ENCODE measurements at regions not wholly inside any gene's neighbourhood (a gene's known extent, or its start where the extent isn't known, plus 50 kb on each side); places are given as distances from the start of the nearest gene placed in this dataset.

DNA sequence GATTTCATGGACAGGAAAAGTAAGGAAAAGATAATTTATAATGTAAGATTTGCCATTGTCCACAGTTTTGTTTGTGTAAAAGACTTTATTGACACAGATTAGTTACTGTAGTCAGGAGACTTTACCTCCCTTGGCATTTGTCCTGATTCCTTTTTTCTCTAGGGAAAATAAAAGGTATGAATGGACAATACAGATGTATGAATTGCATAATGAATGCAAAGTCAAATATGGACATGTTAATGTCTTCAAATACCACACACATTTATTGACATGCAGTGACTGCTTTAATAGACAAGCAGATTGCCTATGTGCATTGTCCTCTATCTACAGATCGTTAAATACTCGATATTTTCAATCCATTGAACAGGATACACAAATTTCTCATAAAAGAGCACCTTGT, 999.7 kb upstream of the SEL1L start:
- H3K27me3 ChIP-seq (replicated peaks; ENCODE audit: control insufficient read depth, insufficient read depth, low read length): no peaks in the 10 kb centered on the region
- BruUV-seq (replicated peaks): no TSS peak
- Mint-ChIP-seq H3K27ac (ENCODE audit: unreplicated experiment) (no peak overlapping the region), H3K9me3 (ENCODE audit: unreplicated experiment) (no peaks in the 10 kb centered on the region), H3K4me3 (ENCODE audit: unreplicated experiment) (no peak overlapping the region), H3K4me1 (ENCODE audit: low read depth, unreplicated experiment) (peaks cover 2% of the 10 kb centered on the region), H3K36me3 (ENCODE audit: insufficient read depth, unreplicated experiment) (no peaks in the 10 kb centered on the region), H3K27me3 (ENCODE audit: insufficient read depth, unreplicated experiment) (no peaks in the 10 kb centered on the region)
- no peaks in the 10 kb centered on the region; the same call in 1 of the 2 replicates for H3K9me3 ChIP-seq
- ChIA-PET POLR2A (no interaction called here), CTCF (no interaction called here)
- H3K4me1 ChIP-seq: peaks cover 7% of the 10 kb centered on the region
- TF ChIP-seq, protein P1, sequence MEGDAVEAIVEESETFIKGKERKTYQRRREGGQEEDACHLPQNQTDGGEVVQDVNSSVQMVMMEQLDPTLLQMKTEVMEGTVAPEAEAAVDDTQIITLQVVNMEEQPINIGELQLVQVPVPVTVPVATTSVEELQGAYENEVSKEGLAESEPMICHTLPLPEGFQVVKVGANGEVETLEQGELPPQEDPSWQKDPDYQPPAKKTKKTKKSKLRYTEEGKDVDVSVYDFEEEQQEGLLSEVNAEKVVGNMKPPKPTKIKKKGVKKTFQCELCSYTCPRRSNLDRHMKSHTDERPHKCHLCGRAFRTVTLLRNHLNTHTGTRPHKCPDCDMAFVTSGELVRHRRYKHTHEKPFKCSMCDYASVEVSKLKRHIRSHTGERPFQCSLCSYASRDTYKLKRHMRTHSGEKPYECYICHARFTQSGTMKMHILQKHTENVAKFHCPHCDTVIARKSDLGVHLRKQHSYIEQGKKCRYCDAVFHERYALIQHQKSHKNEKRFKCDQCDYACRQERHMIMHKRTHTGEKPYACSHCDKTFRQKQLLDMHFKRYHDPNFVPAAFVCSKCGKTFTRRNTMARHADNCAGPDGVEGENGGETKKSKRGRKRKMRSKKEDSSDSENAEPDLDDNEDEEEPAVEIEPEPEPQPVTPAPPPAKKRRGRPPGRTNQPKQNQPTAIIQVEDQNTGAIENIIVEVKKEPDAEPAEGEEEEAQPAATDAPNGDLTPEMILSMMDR (IDR thresholded peaks at IDR 0.05; ENCODE audit: insufficient read depth in 1 of 2, low read depth in 1 of 2, low read length in 1 of 2, severe bottlenecking in 1 of 2, unreplicated experiment in 1 of 2): no peak
- no peak for DNase-seq
- H3K36me3 ChIP-seq (ENCODE audit: control insufficient read depth, insufficient read depth, low read length): no peaks in the 10 kb centered on the region
- intact Hi-C loops (cut with micrococcal nuclease; ENCODE audit: unreplicated experiment): no loop called here
- no peak overlapping the region for H3K4me3 ChIP-seq (ENCODE audit: low read depth, low read length)

DNA sequence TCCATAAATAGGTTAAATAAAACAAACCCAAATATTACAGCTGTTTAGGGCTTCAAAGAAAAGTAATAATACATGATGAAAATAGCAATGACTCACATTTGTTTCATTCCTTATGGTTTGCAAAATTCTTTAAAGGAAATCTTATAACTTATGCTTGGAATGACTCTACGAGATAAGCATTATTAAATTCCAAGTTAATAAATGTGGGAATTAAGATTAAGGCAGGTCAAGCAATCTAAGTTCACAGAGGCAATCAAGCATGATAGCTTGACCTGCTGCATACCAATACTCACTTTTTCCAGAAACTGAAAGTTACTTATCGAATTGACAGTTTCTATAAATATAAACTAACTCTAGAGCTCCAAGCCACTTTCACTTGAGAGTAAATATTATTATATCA, 1002.9 kb upstream of the SEL1L start:
- Histone ChIP-seq H3K4me1 (peaks cover 4% of the 10 kb centered on the region; the same call in 1 of the 2 replicates), H3K4me3 (ENCODE audit: low read depth, low read length) (no peak overlapping the region), H3K36me3 (ENCODE audit: control insufficient read depth, insufficient read depth, low read length) (no peaks in the 10 kb centered on the region), H3K27me3 (replicated peaks; ENCODE audit: control insufficient read depth, insufficient read depth, low read length) (no peaks in the 10 kb centered on the region), H3K9me3 (no peaks in the 10 kb centered on the region; the same call in 1 of the 2 replicates)
- no peak for DNase-seq
- Mint-ChIP-seq H3K27ac (ENCODE audit: unreplicated experiment) (no peak overlapping the region), H3K4me1 (ENCODE audit: low read depth, unreplicated experiment) (no peaks in the 10 kb centered on the region), H3K36me3 (ENCODE audit: insufficient read depth, unreplicated experiment) (no peaks in the 10 kb centered on the region), H3K4me3 (ENCODE audit: unreplicated experiment) (no peak overlapping the region), H3K27me3 (ENCODE audit: insufficient read depth, unreplicated experiment) (no peaks in the 10 kb centered on the region), H3K9me3 (ENCODE audit: unreplicated experiment) (no peaks in the 10 kb centered on the region)
- TF ChIP-seq, protein P1 (IDR thresholded peaks at IDR 0.05; ENCODE audit: insufficient read depth in 1 of 2, low read depth in 1 of 2, low read length in 1 of 2, severe bottlenecking in 1 of 2, unreplicated experiment in 1 of 2): no peak
- ChIA-PET CTCF (no interaction called here), POLR2A (no interaction called here)
- no TSS peak for BruUV-seq (replicated peaks)
- intact Hi-C loops (cut with micrococcal nuclease; ENCODE audit: unreplicated experiment): no loop called here

DNA sequence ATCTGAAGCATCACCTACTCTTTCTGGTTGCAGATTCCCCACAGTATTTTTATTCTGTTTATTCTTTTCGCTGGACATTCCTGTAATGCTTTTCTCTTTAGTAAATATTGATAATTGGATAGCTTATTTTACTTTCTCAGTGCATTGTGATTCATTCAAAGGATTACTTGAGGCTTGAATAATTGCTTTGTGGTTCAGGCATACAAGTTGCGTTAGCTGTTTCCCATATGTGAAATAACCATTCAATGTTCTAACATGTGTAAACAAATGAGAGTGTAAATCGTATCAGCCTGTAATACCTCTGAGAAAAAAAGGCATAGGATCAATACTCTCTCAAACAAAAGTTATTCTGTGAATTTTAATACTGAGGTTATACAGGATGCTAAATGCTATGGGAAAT, 1004.2 kb upstream of the SEL1L start:
- Histone ChIP-seq H3K9me3 (no peaks in the 10 kb centered on the region; the same call in 1 of the 2 replicates), H3K27me3 (replicated peaks; ENCODE audit: control insufficient read depth, insufficient read depth, low read length) (no peaks in the 10 kb centered on the region), H3K4me3 (ENCODE audit: low read depth, low read length) (no peak overlapping the region), H3K36me3 (ENCODE audit: control insufficient read depth, insufficient read depth, low read length) (no peaks in the 10 kb centered on the region), H3K4me1 (peaks cover 4% of the 10 kb centered on the region; the same call in 1 of the 2 replicates)
- Mint-ChIP-seq H3K9me3 (ENCODE audit: unreplicated experiment) (no peaks in the 10 kb centered on the region), H3K27ac (ENCODE audit: unreplicated experiment) (no peak overlapping the region), H3K4me1 (ENCODE audit: low read depth, unreplicated experiment) (no peaks in the 10 kb centered on the region), H3K27me3 (ENCODE audit: insufficient read depth, unreplicated experiment) (no peaks in the 10 kb centered on the region), H3K36me3 (ENCODE audit: insufficient read depth, unreplicated experiment) (no peaks in the 10 kb centered on the region), H3K4me3 (ENCODE audit: unreplicated experiment) (no peak overlapping the region)
- TF ChIP-seq, protein P1 (IDR thresholded peaks at IDR 0.05; ENCODE audit: insufficient read depth in 1 of 2, low read depth in 1 of 2, low read length in 1 of 2, severe bottlenecking in 1 of 2, unreplicated experiment in 1 of 2): no peak
- DNase-seq: no peak
- CTCF ChIA-PET: no interaction called here
- POLR2A ChIA-PET: no interaction called here
- no TSS peak for BruUV-seq (replicated peaks)
- intact Hi-C loops (cut with micrococcal nuclease; ENCODE audit: unreplicated experiment): no loop called here

Data from Caco-2 (cell line).